ENCODE measurements at regions not wholly inside any gene's neighbourhood (a gene's known extent, or its start where the extent isn't known, plus 50 kb on each side); places are given as distances from the start of the nearest gene placed in this dataset.

DNA sequence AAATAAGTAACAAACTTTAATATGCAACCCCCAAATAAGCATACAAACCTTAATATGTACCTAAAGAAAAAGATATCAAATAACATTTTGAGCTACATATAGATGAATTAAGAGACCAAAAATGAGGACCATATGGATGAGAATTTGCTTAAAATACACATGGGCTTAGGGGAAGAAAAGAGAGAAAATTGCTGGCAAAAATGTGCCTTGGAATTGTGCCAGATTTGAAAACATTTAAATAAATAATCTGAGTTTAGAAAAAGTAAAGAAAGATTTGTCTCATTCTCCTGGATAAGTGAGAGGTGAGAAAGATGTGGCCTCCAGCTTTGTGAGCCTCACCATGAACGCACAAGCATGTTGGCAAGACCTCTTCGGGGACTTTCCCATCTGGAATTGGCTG is 372.6 kb downstream of the SOX11 start:
- no peak for DNase-seq (ENCODE audit: low read depth in 2 of 2)

DNA sequence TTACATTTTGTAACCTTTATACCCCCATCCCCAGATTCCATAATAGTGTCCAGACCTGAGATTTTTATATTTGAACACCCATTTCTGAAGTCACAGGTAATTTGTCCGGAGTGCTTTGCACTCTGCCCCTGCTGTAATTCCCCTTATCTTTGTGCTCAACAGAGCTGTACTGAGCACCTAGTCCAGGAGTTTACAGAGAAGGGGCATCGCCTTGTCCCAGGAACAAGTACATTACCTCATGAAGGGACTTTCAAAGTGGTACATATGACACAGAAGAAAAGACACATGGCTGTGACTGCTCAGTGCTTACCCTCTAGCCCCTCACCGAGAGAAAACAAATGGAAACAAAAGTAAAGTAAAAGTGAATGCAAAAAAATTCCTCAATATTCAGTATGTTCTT is 373.5 kb downstream of the SOX11 start:
- no peak for DNase-seq (ENCODE audit: low read depth in 2 of 2)

GRCh38 chr2:6067089-6067488 is 374.9 kb downstream of the SOX11 start:
- DNase-seq (ENCODE audit: low read depth in 2 of 2) = no peak

DNA sequence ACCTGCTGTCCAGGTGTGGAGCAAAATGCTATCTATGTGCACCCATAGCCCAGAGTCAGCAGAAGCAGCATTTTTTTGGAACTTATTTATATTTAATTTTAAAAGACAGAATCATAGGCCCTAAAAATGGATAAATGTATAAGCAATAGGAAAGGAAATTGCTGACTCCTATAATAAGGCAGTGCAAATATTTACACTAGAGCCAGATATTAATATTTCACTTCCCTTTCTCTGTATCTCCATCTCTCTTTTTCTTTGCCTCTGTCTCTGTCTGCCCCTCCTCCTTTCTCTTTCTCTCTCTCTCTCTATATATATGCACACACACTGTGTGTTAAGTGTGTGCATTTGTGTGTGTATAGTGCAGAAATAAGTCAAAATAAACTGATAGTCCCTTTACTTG is 375.6 kb downstream of the SOX11 start:
- DNase-seq (ENCODE audit: low read depth in 2 of 2) = no peak

DNA sequence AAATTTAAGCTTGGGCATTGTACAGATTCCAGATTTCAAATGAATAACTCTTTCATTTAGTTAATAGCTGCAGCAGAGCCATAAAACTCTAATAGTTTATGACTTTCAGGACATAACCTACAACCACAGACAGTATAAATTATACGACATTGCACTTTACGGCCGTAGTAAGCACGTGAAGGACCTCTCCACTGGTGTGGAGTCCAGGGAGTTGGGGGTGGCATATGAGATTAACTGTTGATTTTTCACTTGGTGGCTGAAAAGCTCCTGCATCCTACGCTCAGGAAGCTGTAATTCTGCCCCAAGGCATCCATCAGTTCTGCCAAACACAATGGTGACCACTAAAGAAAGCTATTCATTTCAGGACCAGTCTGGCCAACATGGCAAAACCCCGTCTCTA is 376.2 kb downstream of the SOX11 start:
- DNase-seq (ENCODE audit: low read depth in 2 of 2) = no peak

DNA sequence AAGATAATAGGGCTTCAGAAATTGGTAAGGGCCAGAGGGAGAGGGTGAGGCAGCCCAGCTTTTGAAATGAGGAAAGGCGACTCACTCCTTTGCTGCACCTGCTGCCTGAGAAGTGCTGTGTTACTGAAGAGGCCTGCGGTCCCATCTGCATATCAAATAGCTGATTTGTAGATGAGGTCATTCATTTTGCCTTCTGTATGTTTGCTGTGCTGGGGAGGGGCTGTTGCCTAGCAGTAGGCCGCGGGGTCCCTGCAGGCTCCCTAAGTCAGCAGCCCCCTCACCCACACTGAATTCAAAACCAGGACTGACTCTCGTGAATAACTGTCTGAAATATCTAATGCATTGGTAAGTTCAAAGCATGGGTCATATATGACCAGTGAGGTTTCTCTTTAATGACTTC is 377.2 kb downstream of the SOX11 start:
- no peak for DNase-seq (ENCODE audit: low read depth in 2 of 2)

DNA sequence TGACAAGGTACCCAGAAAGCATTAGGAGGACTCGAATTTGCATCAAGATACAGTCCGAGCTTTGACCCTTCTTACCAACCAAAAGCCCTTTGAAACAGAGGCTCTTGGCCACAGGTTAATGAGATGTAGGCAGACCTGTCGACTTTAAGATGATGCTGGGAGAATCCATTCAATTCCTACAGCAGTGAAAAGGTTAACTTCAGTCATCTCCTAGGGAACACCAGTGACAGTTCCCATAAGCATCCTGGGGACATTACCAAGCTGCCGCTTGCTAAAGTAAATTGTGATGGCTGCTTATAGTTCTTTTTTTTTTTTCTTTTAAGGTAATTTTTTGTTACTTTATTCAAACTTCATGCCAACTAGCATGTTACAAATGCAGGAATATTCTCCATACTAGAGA is 379.3 kb downstream of the SOX11 start:
- DNase-seq (ENCODE audit: low read depth in 2 of 2) = no peak

DNA sequence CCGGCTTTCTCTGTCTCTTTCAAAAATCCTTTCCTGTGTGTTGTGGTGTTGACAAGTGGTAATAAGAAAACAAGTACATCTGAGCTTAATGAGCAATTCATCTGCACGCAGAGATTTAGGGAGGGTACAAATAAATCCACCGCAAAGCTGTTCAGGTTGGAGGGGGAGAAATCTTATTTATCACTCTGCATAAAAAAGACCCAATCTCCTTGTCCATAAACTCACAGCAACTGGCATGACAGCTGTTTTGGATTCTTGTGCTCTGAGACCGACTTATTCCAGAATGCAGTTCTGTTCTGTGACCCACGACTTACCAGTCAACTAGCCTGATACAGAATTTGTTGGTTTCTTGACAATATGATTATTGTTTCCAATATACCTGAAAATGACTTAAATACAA is 380.1 kb downstream of the SOX11 start:
- DNase-seq (ENCODE audit: low read depth in 2 of 2) = no peak

- no peak for DNase-seq (ENCODE audit: low read depth in 2 of 2)
Measured at GRCh38 chr2:6072768-6073167, 380.6 kb downstream of the SOX11 start.

DNA sequence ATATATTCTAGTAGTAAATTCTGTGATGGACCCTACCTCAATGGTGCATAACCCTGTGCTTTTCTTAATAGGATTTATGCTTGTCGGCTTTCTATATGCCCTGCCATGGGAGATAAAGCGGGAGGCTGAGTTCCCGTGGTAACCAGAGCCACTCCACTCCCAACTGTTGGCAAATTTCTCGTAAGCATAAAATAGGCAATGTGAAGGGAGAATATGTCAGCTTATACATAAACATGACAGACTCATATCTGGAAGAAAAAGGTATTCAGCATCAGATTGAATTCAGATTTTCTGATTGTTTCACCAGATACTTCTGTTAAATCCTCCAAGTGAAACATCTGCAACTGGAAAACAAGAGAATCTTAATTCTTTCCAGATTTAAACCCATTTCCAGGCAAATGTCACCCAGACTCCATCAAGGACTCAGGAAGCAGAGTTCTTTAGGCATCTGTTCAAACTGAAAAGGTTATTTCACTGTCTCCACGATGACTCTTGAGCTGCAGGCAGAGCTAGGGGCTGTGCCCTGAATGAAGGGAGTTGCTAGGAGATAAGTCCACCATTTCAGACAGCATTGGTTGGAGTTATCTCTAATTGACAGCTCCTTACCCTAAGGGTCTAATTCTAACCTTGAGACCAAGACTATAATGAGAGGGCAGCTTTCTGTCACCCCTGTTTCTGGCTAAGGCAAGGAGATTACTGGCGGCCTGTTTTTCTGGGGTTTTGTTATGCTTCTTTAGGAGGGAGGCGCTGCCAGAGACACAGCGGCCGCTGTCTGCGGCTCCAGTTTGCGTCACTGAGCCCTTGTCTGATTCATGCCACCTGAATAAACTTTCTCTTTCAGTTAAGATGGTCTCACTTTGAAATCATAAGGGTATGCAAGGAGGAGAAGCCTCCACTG is 381.3 kb downstream of the SOX11 start:
- no peak for DNase-seq (ENCODE audit: low read depth in 2 of 2)

DNA sequence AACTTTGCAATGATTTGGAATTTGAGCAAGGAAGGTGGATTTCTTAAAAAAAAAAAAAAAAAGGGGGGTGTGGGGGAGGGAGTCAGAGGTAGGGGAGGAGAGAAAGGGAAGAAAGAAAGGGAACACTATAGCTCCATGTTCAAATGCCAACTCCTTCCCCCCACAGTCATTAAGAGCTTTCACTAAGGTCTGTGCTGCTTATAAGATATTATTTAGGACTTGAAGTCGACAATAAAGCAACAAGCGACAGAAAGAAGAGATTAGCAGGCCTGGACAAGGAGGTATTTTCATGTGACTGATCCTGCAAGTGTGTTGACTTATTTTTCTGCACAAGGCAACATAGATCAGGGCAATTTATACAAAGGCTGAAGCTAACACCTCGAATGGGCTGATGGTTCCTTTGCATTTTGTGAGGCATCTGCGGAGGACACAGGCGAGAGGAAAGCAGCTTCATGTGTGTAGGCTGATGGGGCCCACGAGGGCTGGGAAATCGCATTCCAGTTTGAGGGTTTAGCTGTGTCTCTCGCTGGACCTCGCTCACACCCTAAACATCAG is 382.0 kb downstream of the SOX11 start:
- no peak for DNase-seq (ENCODE audit: low read depth in 2 of 2)

- DNase-seq (ENCODE audit: low read depth in 2 of 2) = no peak
Measured at GRCh38 chr2:6077585-6077984, 385.4 kb downstream of the SOX11 start.

DNA sequence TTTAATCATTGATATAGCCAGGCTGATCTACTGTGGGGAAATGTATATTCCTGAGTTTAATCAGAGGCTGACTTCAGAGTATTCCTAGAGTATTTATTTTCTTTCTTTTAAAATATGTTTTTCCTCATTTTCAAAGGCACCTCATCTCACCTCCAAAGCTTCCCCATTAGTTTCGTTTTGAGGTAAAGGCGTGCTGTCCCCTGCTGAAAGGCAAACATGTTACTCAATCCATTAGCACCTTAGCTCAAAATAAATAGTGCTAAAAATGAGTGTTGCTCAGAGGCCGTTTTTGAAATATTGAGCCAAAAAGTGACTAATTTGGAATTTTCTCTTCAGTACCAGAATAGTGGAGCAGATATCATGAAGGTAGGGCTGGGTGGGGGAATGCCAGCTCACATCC is 386.2 kb downstream of the SOX11 start:
- DNase-seq (ENCODE audit: low read depth in 2 of 2) = no peak

DNA sequence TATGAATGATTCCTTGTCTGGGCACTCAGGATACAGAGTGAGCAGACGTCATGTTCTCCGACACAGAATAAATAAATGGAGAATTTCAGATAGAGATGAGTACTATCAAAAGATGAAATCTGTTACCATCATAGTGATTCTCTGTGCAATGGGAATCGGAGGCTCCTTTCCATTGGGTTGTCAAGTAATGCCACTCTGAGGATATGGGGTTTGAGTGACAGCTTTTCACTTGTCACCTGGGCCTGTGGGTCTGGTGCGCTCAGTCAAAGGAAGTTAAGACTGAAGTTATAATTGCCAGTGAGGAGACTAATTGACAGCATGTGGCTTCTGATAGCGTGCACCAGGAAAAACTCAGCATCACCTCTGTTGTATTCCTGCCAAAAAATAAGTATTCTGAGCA is 387.2 kb downstream of the SOX11 start:
- DNase-seq (ENCODE audit: low read depth in 2 of 2) = no peak

DNA sequence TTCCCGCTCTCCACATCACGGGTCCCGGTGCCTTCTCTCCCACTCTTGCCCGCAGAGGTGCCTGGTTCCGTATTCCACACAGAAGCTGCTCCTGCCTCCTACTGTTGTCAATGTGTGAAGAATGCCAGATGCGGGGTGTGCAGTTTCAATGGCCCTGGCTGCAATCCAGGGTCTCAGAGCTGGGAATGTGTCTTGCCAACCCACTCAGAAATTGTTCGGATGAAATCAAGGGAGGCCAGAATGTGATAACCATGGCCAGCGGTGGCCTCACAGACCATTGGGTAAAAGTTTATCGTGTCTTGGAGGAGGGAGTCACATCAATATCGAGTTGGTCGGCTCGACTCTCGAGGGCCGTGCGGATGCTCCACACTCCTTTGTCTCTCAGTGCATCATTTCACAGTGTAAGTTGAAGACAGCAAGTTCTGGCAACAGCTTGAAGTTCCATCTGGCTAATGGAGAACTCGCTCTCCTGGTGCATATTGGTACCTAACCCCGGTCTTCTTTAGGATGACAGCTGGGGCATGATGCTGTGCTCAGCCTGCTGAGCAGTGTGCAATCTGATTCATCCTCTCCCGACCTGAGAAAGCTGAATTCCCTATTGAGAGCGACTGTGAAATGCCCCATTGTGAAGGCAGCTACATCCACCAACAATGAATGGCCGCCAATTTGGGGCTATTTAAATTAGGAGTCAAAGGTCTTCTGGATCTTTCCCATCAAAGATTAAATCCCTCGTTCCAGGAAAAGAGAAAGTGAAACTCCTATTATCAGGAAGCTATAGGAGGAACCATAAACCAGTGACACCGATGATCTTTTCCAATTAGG is 389.0 kb downstream of the SOX11 start:
- no peak for DNase-seq (ENCODE audit: low read depth in 2 of 2)

DNA sequence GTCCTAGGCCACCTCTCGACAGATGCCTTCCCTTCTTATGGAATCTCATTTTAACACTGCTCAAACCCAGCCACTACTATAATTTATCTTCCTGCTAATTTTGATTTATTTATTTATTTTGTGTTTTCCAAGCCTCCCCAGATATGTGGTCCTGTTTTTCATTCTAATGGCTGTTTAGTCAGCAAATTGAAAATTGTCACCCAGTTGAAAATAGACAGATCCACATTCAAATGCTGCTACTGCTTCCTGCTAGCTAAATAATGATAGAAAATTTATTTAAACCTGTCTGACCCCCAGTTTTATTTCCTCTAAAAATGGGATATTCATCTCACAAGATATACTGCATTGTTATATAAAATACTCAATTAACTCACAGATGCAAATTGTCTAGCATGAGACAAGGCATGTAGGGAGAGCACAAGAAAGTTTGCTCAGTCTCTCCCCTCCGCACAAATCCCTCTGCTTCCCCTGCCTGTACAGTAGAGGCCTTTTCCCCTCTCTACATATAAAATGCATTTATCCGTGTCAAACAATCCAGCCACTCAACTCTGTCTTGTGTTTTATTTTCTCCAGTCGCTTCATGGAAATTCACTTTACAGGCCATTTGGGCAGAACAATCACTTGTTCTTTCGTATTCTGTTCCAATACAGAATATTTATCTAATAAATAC is 389.9 kb downstream of the SOX11 start:
- DNase-seq (ENCODE audit: low read depth in 2 of 2) = no peak

DNA sequence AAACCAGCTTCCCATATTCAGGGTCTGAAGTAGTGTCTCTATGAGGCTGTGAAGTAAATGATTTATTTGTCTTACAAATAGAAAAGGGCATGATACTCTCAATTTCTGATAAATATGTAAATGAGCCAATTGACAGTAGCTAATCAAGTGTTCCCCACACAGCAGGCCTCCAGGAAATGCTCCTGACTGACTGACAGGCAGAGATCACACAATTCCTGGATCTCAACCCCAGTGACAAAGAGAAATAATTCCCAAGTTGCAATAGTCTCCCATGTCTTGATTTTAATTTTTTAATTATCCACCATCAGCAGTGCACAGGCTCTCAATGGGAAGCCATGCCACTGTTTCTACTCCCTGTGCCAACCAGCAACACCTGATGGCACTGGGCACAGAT is 390.4 kb downstream of the SOX11 start:
- DNase-seq (ENCODE audit: low read depth in 2 of 2) = no peak

- no peak for DNase-seq (ENCODE audit: low read depth in 2 of 2)
Measured at GRCh38 chr2:6083136-6083535, 391.0 kb downstream of the SOX11 start.

GRCh38 chr2:6089474-6089873 is 397.3 kb downstream of the SOX11 start:
- no peak for DNase-seq (ENCODE audit: low read depth in 2 of 2)

DNA sequence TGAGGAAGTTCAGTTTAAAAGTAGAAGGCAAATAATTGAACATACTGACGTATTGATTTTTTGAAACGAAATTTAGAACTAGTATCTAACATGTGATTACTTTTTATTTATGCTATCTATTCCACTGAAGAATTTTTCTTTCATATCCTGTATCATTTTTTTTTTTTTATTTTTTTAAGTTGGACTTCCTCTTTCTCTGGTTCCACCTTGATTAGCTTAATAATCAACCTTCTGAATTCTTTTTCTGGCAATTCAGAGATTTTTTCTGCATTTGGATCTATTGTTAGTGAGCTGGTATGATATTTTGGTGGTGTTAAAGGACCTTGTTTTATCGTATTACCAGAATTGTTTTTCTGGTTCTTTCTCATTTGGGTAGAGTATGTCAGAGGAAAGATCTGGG is 411.2 kb downstream of the SOX11 start:
- no peak for DNase-seq (ENCODE audit: low read depth in 2 of 2)

DNA sequence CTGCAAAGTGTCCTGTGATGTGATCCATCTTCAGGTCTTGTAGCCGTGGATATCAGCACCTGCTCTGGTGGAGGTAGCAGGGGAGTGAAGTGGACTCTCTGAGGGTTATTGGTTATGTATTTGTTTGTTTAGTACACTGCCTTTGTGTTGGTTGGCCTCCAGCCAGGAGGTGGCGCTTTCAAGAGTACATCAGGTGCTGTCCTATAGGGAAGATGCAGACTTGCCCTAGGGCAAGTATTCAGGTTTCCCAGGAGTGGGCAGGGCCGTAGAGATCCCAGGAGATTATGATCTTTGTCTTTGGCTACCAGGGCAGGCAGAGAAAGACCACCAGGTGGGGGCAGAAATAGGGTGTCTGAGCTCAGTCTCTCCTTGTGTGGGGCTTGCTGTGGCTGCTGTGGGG is 411.8 kb downstream of the SOX11 start:
- DNase-seq (ENCODE audit: low read depth in 2 of 2) = no peak

- no peak for DNase-seq (ENCODE audit: low read depth in 2 of 2)
Measured at GRCh38 chr2:6107290-6107689, 415.1 kb downstream of the SOX11 start.
